ENCODE measurements at regions not wholly inside any gene's neighbourhood (a gene's known extent, or its start where the extent isn't known, plus 50 kb on each side); places are given as distances from the start of the nearest gene placed in this dataset.
"Not testable (repeated sequence)": the region's sequence is repeated elsewhere in the genome, so short reads cannot be mapped to it uniquely, and the experiment has no call there.

- DNase-seq (ENCODE audit: low read depth), result no peak
These were observed 439.4 kb upstream of the PFKP start for GRCh38 chr10:2627969-2628368.

DNA sequence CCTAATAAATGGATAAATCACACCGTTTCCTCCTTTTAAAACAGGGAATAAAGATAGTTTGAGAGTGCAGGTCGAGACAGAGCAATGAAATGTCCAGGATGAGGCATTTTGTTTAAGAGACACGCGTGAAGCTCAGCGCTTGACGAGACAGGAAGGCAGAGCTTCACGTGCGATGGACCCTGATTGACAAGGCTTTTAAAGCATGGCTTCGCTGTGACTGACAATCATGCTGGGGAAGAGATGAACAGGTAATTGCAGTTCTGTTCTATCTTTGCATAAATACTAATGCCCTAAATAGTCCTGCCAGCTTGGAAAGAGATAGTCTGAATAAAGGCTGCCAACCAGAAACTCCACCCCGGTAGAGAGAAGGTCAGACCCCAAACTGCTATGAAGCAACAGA lies 442.3 kb upstream of the PFKP start:
- no peak for DNase-seq (ENCODE audit: low read depth)

DNA sequence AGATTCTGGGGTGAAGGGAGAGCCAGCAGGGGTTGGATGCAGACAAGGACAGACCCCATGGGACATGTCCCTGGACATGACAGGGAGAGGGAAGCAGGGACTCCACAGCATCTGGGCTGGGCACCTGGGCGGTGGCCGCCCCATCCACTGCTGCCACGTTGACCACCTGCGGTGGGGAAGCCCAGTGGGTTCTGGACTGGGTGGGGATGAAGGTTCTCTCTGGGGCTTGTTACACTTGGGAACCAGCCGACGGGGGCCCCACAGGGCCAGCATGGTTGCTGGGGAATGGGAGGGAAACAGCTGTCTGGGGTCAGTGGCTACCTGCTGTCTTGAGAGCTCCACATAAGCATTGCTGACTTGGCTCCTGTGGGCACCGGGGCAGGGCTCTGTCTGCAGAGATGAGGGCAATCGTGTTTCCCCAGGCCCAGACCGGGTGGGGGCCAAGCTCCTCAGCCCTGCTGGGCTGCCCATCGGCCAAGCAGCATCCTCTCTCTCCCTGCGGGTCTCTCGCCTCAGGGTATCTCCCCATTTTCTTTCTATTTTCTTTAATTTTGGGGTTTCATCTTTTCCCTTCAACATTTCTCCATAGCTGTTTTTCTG lies 443.6 kb upstream of the PFKP start:
- no peak for DNase-seq (ENCODE audit: low read depth)

GRCh38 chr10:2620827-2621521 lies 446.4 kb upstream of the PFKP start:
- DNase-seq (ENCODE audit: low read depth), result no peak

- no peak for DNase-seq (ENCODE audit: low read depth)
These were observed 447.4 kb upstream of the PFKP start for GRCh38 chr10:2619916-2620315.

- DNase-seq (ENCODE audit: low read depth), result no peak
These were observed 447.9 kb upstream of the PFKP start for GRCh38 chr10:2619472-2619871.

GRCh38 chr10:2618690-2619089 lies 448.7 kb upstream of the PFKP start:
- no peak for DNase-seq (ENCODE audit: low read depth)

DNA sequence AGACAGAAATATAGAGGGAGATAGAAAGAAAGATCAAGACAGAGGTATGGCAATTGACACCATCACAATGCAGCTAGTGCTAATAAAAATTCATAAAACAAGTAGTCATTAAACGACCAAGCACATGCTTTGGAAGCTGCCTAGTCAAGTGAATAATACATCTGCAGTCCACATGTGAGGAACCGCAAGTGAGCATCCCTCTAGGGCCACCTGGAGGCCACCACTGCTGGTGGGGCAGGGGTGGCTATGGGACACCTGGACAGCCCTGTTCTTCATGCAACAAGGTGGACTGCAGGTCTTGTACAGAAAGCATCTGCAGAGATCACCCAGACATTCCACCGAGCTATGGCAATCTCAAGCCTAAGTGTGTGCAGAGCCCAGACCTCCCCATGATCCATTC lies 451.1 kb upstream of the PFKP start:
- DNase-seq (ENCODE audit: low read depth), result no peak

- no peak for DNase-seq (ENCODE audit: low read depth)
These were observed 455.7 kb upstream of the PFKP start for GRCh38 chr10:2611603-2612002.

- no peak for DNase-seq (ENCODE audit: low read depth)
These were observed 456.4 kb upstream of the PFKP start for GRCh38 chr10:2610946-2611345.

DNA sequence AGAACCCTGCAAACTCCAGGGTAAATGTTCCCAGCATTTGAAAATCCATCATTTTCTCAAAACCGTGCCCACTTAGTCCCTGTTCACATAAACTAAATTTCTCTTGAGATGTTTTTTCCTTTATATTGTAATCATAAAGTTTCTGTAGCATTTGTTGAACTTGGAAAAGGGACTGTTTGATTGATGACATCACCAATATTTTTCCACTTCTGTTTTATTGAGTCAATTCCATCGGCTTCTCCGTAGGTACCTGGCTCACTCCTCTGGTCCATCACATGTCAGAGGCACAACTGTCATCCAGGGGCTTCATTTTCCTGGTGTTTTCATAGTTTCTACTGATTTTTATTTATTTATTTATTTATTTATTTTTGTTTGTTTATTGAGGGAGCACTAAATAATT lies 462.5 kb upstream of the PFKP start:
- no peak for DNase-seq (ENCODE audit: low read depth)

DNA sequence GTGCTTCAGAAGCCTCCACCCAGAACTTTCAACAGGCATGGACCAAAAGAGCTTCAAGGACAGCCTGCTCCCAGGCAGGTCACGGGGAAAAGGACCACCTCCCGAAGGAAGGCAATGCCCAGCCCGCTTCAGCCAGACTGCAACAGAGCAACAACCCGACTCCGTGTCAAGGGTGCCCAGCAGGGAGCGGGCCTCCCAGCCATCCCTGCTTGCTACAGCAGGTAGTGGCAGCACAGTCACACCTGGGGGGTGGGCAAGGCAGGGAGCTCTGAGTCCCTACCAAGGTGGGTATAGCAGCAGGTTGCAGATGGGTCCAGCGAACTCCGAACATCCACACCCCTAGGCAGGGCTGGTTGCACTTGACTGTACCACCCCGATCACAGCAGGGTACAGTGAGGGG lies 467.8 kb upstream of the PFKP start:
- DNase-seq (ENCODE audit: low read depth), result no peak

GRCh38 chr10:2592360-2593160 lies 474.8 kb upstream of the PFKP start:
- no peak for DNase-seq (ENCODE audit: low read depth)

DNA sequence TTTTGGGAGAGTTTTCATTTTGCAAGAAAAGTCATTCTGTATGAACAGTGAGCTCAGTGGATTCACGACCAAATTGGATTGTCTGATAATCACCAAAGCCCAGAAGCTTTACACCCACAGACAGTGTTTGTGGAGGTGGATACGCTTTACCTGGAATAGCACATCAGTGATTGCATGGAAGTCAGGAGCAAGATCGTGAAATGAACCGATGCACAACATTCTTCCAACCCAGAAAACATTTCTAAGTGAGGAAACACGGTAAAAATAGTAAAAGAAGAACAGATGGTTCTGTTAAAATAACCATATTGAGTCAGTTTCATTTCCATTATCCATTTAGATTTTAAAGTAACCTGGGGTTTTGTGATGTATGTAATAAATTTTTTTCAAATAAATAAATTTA lies 478.2 kb upstream of the PFKP start:
- DNase-seq (ENCODE audit: low read depth), result no peak

GRCh38 chr10:2584385-2584784 lies 483.0 kb upstream of the PFKP start:
- no peak for DNase-seq (ENCODE audit: low read depth)

DNA sequence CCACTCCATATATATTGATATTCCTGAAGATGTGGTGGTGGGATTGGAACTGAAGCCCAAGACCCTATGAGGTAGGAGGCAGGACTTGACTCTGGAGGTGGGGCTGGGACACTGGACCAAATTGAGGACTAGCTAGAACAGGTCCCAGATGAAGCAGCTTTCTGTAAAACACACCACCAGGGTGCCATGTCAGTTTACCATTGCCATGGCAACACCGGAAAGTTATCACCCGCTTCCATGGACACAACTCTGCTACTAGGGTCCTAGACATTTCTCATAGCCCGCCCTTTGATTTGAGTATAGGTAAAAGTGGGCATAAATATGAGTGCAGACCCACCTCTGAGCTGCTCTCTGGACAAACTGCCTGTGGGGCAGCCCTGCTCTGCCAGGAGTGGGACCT lies 490.5 kb upstream of the PFKP start:
- no peak for DNase-seq (ENCODE audit: low read depth)

- no peak for DNase-seq (ENCODE audit: low read depth)
These were observed 491.9 kb upstream of the PFKP start for GRCh38 chr10:2575460-2575859.

DNA sequence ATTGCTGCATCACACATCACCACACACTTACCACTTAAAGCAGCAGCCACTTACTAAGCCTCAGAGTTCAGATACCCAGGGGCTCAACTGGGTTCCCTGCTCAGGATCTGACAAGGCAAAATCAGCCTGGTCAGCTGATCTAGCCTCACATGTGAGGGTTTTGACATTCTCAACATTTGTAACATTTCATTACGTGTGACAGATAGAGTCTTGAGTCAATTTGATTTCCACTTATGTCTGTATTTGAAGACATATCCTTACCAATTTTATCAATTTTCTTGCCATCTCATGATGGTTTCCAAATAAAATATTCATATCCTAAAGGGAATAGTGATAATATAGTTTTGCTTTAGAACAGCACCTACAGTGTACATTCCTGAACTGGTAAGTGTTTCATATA lies 494.7 kb upstream of the PFKP start:
- no peak for DNase-seq (ENCODE audit: low read depth)

DNA sequence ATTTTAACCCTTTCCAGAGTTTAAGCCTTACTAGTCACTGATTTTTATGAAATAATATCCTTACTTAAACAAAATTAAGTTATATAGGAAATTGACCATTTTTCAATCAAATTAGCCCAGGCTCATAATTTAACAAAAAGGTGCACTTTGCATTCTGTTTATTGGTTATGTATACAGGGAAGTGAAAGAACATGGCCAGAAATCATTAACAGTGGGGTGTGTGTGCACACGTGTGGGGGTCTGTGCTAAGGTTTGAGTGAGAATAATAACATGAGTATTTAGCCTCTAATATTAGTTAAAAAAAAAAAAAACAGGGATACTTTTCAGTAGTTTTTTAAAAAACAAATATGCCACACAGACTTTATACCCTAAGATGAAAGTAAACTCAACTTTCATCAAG lies 510.5 kb upstream of the PFKP start:
- no peak for DNase-seq (ENCODE audit: low read depth)

- DNase-seq (ENCODE audit: low read depth), result no peak
These were observed 519.3 kb upstream of the PFKP start for GRCh38 chr10:2548071-2548470.

- DNase-seq (ENCODE audit: low read depth), result no peak
These were observed 519.7 kb upstream of the PFKP start for GRCh38 chr10:2547606-2548005.

GRCh38 chr10:2546894-2547293 lies 520.5 kb upstream of the PFKP start:
- DNase-seq (ENCODE audit: low read depth), result not testable (repeated sequence)

- no peak for DNase-seq (ENCODE audit: low read depth)
These were observed 523.4 kb upstream of the PFKP start for GRCh38 chr10:2543974-2544373.

Data from GM04504 (cell line).